Osteocyte (in vitro differentiated cells): ENCODE measurements at regions not wholly inside any gene's neighbourhood (a gene's known extent, or its start where the extent isn't known, plus 50 kb on each side); places are given as distances from the start of the nearest gene placed in this dataset.

Experiments
- DNase-seq: peaks from one replicate; pipeline ENCODE4 v3.0.0; 2021; ENCODE audit warnings: mixed read lengths; ENCODE audit not compliant: unreplicated experiment; ENCODE audit errors: extremely low spot score
- H3K27ac Mint-ChIP-seq: one replicate; pipeline ENCODE4 v1.8.0; 2021; ENCODE audit warnings: mild to moderate bottlenecking, mixed read lengths; ENCODE audit not compliant: unreplicated experiment
- H3K27me3 Mint-ChIP-seq: one replicate; pipeline ENCODE4 v1.8.0; 2021; ENCODE audit warnings: mixed read lengths; ENCODE audit not compliant: unreplicated experiment
- H3K36me3 Mint-ChIP-seq: one replicate; pipeline ENCODE4 v1.8.0; 2021; ENCODE audit warnings: mixed read lengths; ENCODE audit not compliant: unreplicated experiment
- H3K4me1 Mint-ChIP-seq: one replicate; pipeline ENCODE4 v1.8.0; 2021; ENCODE audit warnings: mixed read lengths; ENCODE audit not compliant: unreplicated experiment
- H3K4me3 Mint-ChIP-seq: one replicate; pipeline ENCODE4 v1.8.0; 2021; ENCODE audit warnings: mild to moderate bottlenecking, moderate library complexity, mixed read lengths; ENCODE audit not compliant: unreplicated experiment
- H3K9me3 Mint-ChIP-seq: one replicate; pipeline ENCODE4 v1.8.0; 2021; ENCODE audit warnings: mixed read lengths; ENCODE audit not compliant: unreplicated experiment
- CTCF ChIP-seq: fragments of 200-600 bp; sonication (generic); IDR thresholded peaks from 2 replicates; pipeline ENCODE4 v1.5.0; 2021; ENCODE audit warnings: antibody characterized with exemption, mild to moderate bottlenecking, moderate library complexity

- Mint-ChIP-seq H3K9me3 (no peaks in the 10 kb centered on the region), H3K27me3 (no peaks in the 10 kb centered on the region), H3K36me3 (peaks cover 27% of the 10 kb centered on the region), H3K4me1 (peaks cover 2% of the 10 kb centered on the region), H3K4me3 (no peak overlapping the region), H3K27ac (no peak overlapping the region)
- TF ChIP-seq CTCF = no peak
- no peak for DNase-seq
Observed at GRCh38 chr17:68133346-68134045, 98.0 kb downstream of the KPNA2 start.

- no peak for DNase-seq
- Mint-ChIP-seq H3K36me3 (peaks cover 24% of the 10 kb centered on the region), H3K9me3 (no peaks in the 10 kb centered on the region), H3K27me3 (no peaks in the 10 kb centered on the region), H3K27ac (no peak overlapping the region), H3K4me1 (peaks cover 2% of the 10 kb centered on the region), H3K4me3 (no peak overlapping the region)
- no peak for TF ChIP-seq CTCF
Observed at GRCh38 chr17:68134046-68134637, 98.6 kb downstream of the KPNA2 start.

- Mint-ChIP-seq H3K27ac (no peak overlapping the region), H3K4me3 (no peak overlapping the region)
- TF ChIP-seq CTCF = no peak
Observed at GRCh38 chr17:68134731-68135130, 99.2 kb downstream of the KPNA2 start.

GRCh38 chr17:68135141-68135887 lies 99.8 kb downstream of the KPNA2 start:
- no peak for TF ChIP-seq CTCF
- DNase-seq = no peak
- H3K4me3 Mint-ChIP-seq = no peak overlapping the region
- no peaks in the 10 kb centered on the region for H3K4me1 Mint-ChIP-seq
- no peak overlapping the region for H3K27ac Mint-ChIP-seq
- H3K9me3 Mint-ChIP-seq = no peaks in the 10 kb centered on the region
- H3K27me3 Mint-ChIP-seq = no peaks in the 10 kb centered on the region
- peaks cover 22% of the 10 kb centered on the region for H3K36me3 Mint-ChIP-seq

More at GRCh38 chr17:68134731-68135130, 99.2 kb downstream of the KPNA2 start:
- Mint-ChIP-seq H3K36me3 (peaks cover 24% of the 10 kb centered on the region), H3K4me1 (peaks cover 2% of the 10 kb centered on the region), H3K9me3 (no peaks in the 10 kb centered on the region), H3K27me3 (no peaks in the 10 kb centered on the region)
- no peak for DNase-seq

GRCh38 chr17:68141050-68141449 lies 105.5 kb downstream of the KPNA2 start:
- no peak for DNase-seq
- Mint-ChIP-seq H3K4me1 (no peaks in the 10 kb centered on the region), H3K4me3 (no peak overlapping the region), H3K27me3 (no peaks in the 10 kb centered on the region), H3K27ac (no peak overlapping the region), H3K9me3 (no peaks in the 10 kb centered on the region), H3K36me3 (peaks cover 2% of the 10 kb centered on the region)
- TF ChIP-seq CTCF = no peak
